C4-2B (cell line): ENCODE measurements at regions not wholly inside any gene's neighbourhood (a gene's known extent, or its start where the extent isn't known, plus 50 kb on each side); places are given as distances from the start of the nearest gene placed in this dataset.

Source experiments
- CTCF ChIP-seq: fragments of 450-650 bp; conservative IDR thresholded peaks from 2 replicates; pipeline ENCODE4 v1.5.1; 2017; ENCODE audit warnings: mild to moderate bottlenecking
- ZFX ChIP-seq: fragments of 450-650 bp; IDR thresholded peaks from 2 replicates; pipeline ENCODE4 v1.6.1; 2017

- TF ChIP-seq CTCF: no peak
- TF ChIP-seq ZFX: no peak
Measured at GRCh38 chr9:11235061-11235460, 622.3 kb upstream of the PTPRD start.
